ENCODE measurements at regions not wholly inside any gene's neighbourhood (a gene's known extent, or its start where the extent isn't known, plus 50 kb on each side); places are given as distances from the start of the nearest gene placed in this dataset.
A peak's percentile ranks its signal among the peaks of the same experiment; 100 is the strongest.
"Not testable (repeated sequence)": the region's sequence is repeated elsewhere in the genome, so short reads cannot be mapped to it uniquely, and the experiment has no call there.

GRCh38 chr3:72032441-72033135 is 247.6 kb upstream of the PROK2 start:
- Histone ChIP-seq H3K9me3 (ENCODE audit: control insufficient read depth, insufficient read depth, low read length) (no peaks in the 10 kb centered on the region), H3K4me1 (ENCODE audit: insufficient read depth, low read length) (peaks cover 34% of the 10 kb centered on the region), H3K36me3 (ENCODE audit: insufficient read depth, low read length) (no peaks in the 10 kb centered on the region; the same call in 1 of the 2 replicates), H3K9ac (ENCODE audit: low read depth, low read length) (no peak overlapping the region)

GRCh38 chr3:72031581-72031980 is 246.6 kb upstream of the PROK2 start:
- Histone ChIP-seq H3K9ac (ENCODE audit: low read depth, low read length) (no peak overlapping the region), H3K36me3 (ENCODE audit: insufficient read depth, low read length) (no peaks in the 10 kb centered on the region; the same call in 1 of the 2 replicates), H3K4me1 (ENCODE audit: insufficient read depth, low read length) (peaks cover 34% of the 10 kb centered on the region), H3K9me3 (ENCODE audit: control insufficient read depth, insufficient read depth, low read length) (no peaks in the 10 kb centered on the region)

GRCh38 chr3:72030296-72030695 is 245.3 kb upstream of the PROK2 start:
- H3K9ac ChIP-seq (ENCODE audit: low read depth, low read length); H3K9me3 ChIP-seq (ENCODE audit: control insufficient read depth, insufficient read depth, low read length); H3K36me3 ChIP-seq (ENCODE audit: insufficient read depth, low read length): not testable (repeated sequence)
- H3K4me1 ChIP-seq (ENCODE audit: insufficient read depth, low read length): peaks cover 34% of the 10 kb centered on the region

GRCh38 chr3:72028726-72029125 is 243.8 kb upstream of the PROK2 start:
- H3K9me3 ChIP-seq (ENCODE audit: control insufficient read depth, insufficient read depth, low read length); H3K36me3 ChIP-seq (ENCODE audit: insufficient read depth, low read length): not testable (repeated sequence)
- peaks cover 34% of the 10 kb centered on the region for H3K4me1 ChIP-seq (ENCODE audit: insufficient read depth, low read length)
- 0 out of 2 replicates have a peak overlapping the region, but pooled peaks have one; percentile 9 for H3K9ac ChIP-seq (ENCODE audit: low read depth, low read length)

- not testable (repeated sequence) for H3K9me3 ChIP-seq (ENCODE audit: control insufficient read depth, insufficient read depth, low read length); H3K36me3 ChIP-seq (ENCODE audit: insufficient read depth, low read length)
- H3K4me1 ChIP-seq (ENCODE audit: insufficient read depth, low read length): peaks cover 31% of the 10 kb centered on the region
- peak overlapping the region; percentile 31; the same call in 1 of the 2 replicates for H3K9ac ChIP-seq (ENCODE audit: low read depth, low read length)
These were observed 243.4 kb upstream of the PROK2 start for GRCh38 chr3:72028307-72028706.

- not testable (repeated sequence) for H3K9me3 ChIP-seq (ENCODE audit: control insufficient read depth, insufficient read depth, low read length); H3K36me3 ChIP-seq (ENCODE audit: insufficient read depth, low read length); H3K9ac ChIP-seq (ENCODE audit: low read depth, low read length)
- peaks cover 25% of the 10 kb centered on the region for H3K4me1 ChIP-seq (ENCODE audit: insufficient read depth, low read length)
These were observed 242.8 kb upstream of the PROK2 start for GRCh38 chr3:72027728-72028127.

GRCh38 chr3:72022027-72022426 is 237.1 kb upstream of the PROK2 start:
- H3K9ac ChIP-seq (ENCODE audit: low read depth, low read length): no peak overlapping the region
- no peaks in the 10 kb centered on the region for H3K36me3 ChIP-seq (ENCODE audit: insufficient read depth, low read length)
- peaks cover 18% of the 10 kb centered on the region for H3K9me3 ChIP-seq (ENCODE audit: control insufficient read depth, insufficient read depth, low read length)
- H3K4me1 ChIP-seq (ENCODE audit: insufficient read depth, low read length): 0 out of 2 replicates have a peak, but pooled peaks cover 3% of the 10 kb centered on the region

GRCh38 chr3:72021531-72021930 is 236.6 kb upstream of the PROK2 start:
- Histone ChIP-seq H3K36me3 (ENCODE audit: insufficient read depth, low read length) (no peaks in the 10 kb centered on the region), H3K9me3 (ENCODE audit: control insufficient read depth, insufficient read depth, low read length) (peaks cover 18% of the 10 kb centered on the region), H3K4me1 (ENCODE audit: insufficient read depth, low read length) (0 out of 2 replicates have a peak, but pooled peaks cover 3% of the 10 kb centered on the region), H3K9ac (ENCODE audit: low read depth, low read length) (no peak overlapping the region)

GRCh38 chr3:72018343-72018984 is 233.5 kb upstream of the PROK2 start:
- Histone ChIP-seq H3K36me3 (ENCODE audit: insufficient read depth, low read length) (no peaks in the 10 kb centered on the region), H3K9me3 (ENCODE audit: control insufficient read depth, insufficient read depth, low read length) (peaks cover 9% of the 10 kb centered on the region), H3K4me1 (ENCODE audit: insufficient read depth, low read length) (0 out of 2 replicates have a peak, but pooled peaks cover 8% of the 10 kb centered on the region), H3K9ac (ENCODE audit: low read depth, low read length) (no peak overlapping the region)

GRCh38 chr3:72017935-72018334 is 233.0 kb upstream of the PROK2 start:
- Histone ChIP-seq H3K9me3 (ENCODE audit: control insufficient read depth, insufficient read depth, low read length) (peaks cover 9% of the 10 kb centered on the region), H3K9ac (ENCODE audit: low read depth, low read length) (no peak overlapping the region), H3K36me3 (ENCODE audit: insufficient read depth, low read length) (no peaks in the 10 kb centered on the region), H3K4me1 (ENCODE audit: insufficient read depth, low read length) (0 out of 2 replicates have a peak, but pooled peaks cover 8% of the 10 kb centered on the region)

GRCh38 chr3:72017311-72017710 is 232.4 kb upstream of the PROK2 start:
- Histone ChIP-seq H3K4me1 (ENCODE audit: insufficient read depth, low read length) (0 out of 2 replicates have a peak, but pooled peaks cover 8% of the 10 kb centered on the region), H3K9me3 (ENCODE audit: control insufficient read depth, insufficient read depth, low read length) (peaks cover 4% of the 10 kb centered on the region), H3K9ac (ENCODE audit: low read depth, low read length) (no peak overlapping the region), H3K36me3 (ENCODE audit: insufficient read depth, low read length) (no peaks in the 10 kb centered on the region)

GRCh38 chr3:72015463-72015862 is 230.5 kb upstream of the PROK2 start:
- no peaks in the 10 kb centered on the region for H3K36me3 ChIP-seq (ENCODE audit: insufficient read depth, low read length)
- H3K9ac ChIP-seq (ENCODE audit: low read depth, low read length): no peak overlapping the region
- 0 out of 2 replicates have a peak, but pooled peaks cover 8% of the 10 kb centered on the region for H3K4me1 ChIP-seq (ENCODE audit: insufficient read depth, low read length)
- no peaks in the 10 kb centered on the region for H3K9me3 ChIP-seq (ENCODE audit: control insufficient read depth, insufficient read depth, low read length)

- Histone ChIP-seq H3K36me3 (ENCODE audit: insufficient read depth, low read length) (0 out of 2 replicates have a peak, but pooled peaks cover 2% of the 10 kb centered on the region), H3K4me1 (ENCODE audit: insufficient read depth, low read length) (0 out of 2 replicates have a peak, but pooled peaks cover 7% of the 10 kb centered on the region)
These were observed 228.1 kb upstream of the PROK2 start for GRCh38 chr3:72013084-72013483.

GRCh38 chr3:72012363-72012762 is 227.4 kb upstream of the PROK2 start:
- H3K36me3 ChIP-seq (ENCODE audit: insufficient read depth, low read length): peaks cover 7% of the 10 kb centered on the region; the same call in 1 of the 2 replicates
- H3K4me1 ChIP-seq (ENCODE audit: insufficient read depth, low read length): 0 out of 2 replicates have a peak, but pooled peaks cover 5% of the 10 kb centered on the region
- no peak overlapping the region for H3K9ac ChIP-seq (ENCODE audit: low read depth, low read length)
- peaks cover 10% of the 10 kb centered on the region; the same call in 1 of the 2 replicates for H3K9me3 ChIP-seq (ENCODE audit: control insufficient read depth, insufficient read depth, low read length)

More at GRCh38 chr3:72013084-72013483, 228.1 kb upstream of the PROK2 start:
- peaks cover 4% of the 10 kb centered on the region; the same call in 1 of the 2 replicates for H3K9me3 ChIP-seq (ENCODE audit: control insufficient read depth, insufficient read depth, low read length)
- H3K9ac ChIP-seq (ENCODE audit: low read depth, low read length): no peak overlapping the region
